ENCODE measurements at regions not wholly inside any gene's neighbourhood (a gene's known extent, or its start where the extent isn't known, plus 50 kb on each side); places are given as distances from the start of the nearest gene placed in this dataset.
"Not testable (repeated sequence)": the region's sequence is repeated elsewhere in the genome, so short reads cannot be mapped to it uniquely, and the experiment has no call there.

- DNase-seq (ENCODE audit: low read depth in 4 of 4, low spot score in 2 of 4) = not testable (repeated sequence)
Measured at GRCh38 chrY:7588176-7588575, 676.6 kb upstream of the AMELY start.

GRCh38 chrY:7562541-7562940 is 651.0 kb upstream of the AMELY start:
- DNase-seq (ENCODE audit: low read depth in 4 of 4, low spot score in 2 of 4) = no peak

GRCh38 chrY:7557675-7558074 is 646.1 kb upstream of the AMELY start:
- DNase-seq (ENCODE audit: low read depth in 4 of 4, low spot score in 2 of 4) = no peak

- no peak for DNase-seq (ENCODE audit: low read depth in 4 of 4, low spot score in 2 of 4)
Measured at GRCh38 chrY:7555006-7555405, 643.5 kb upstream of the AMELY start.

DNA sequence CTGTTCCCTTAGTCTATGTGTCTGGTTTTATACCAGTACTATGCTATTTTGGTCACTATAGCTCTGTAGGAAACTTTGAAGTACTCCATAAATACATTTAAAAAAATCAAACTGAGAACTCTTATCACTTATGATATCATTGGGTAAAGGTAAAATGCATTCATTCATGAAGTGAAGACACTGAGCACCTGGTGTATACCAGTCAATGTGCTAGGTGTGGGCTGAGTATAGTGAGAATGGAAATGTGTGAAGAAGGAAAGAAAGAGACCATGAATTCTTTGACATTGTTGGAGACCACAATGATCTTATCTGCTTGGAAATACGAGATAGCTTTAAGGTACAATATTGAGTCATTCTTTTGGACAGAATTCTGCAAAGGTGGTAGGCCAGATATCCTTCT is 633.5 kb upstream of the AMELY start:
- no peak for DNase-seq (ENCODE audit: low read depth in 4 of 4, low spot score in 2 of 4)

- DNase-seq (ENCODE audit: low read depth in 4 of 4, low spot score in 2 of 4) = no peak
Measured at GRCh38 chrY:7544172-7544770, 632.7 kb upstream of the AMELY start.

DNA sequence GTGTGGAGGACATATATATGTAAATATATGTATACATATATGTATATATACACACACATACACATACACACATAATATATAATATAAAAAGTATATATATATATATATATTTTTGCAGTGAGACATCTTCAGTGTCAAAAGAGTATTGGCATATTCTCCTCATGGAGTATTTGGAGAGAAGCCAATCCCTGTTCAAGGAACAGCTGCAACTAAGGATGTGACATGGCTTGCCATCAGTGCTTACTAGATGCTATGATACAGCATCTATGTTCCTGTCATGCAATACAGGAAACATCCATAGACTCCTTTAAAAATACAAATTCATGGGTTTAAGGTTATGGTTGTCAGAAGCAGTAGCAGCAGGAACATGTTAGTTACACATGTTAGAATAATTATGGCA is 632.0 kb upstream of the AMELY start:
- no peak for DNase-seq (ENCODE audit: low read depth in 4 of 4, low spot score in 2 of 4)

DNA sequence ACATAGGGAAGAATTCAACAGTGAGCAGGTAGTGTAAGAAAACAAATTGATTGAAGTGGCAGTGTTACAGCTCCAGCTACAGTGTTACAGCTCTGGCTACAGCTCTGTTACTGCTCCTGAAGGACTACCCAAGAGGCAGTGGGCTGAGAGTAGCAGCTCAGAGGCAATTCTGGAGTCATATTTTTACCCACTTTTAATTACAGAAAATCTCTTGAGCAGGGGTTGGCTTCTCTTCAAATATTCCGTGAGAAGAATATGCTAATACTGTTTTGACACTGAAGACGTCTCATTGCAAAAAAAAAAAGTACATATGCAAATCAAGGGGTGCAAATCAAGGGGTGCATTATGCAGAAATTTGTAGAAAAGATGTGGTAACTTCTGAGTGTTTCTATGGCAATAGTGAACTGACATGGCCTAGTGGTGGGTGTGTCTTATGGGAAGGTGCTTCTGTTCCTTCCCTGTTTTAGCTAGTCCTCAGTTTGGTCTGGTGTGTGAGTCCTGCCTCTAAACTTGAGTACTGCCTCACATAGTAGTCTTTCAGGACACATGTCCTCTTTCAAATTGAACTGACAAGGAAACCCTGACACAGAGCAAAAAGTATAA is 630.8 kb upstream of the AMELY start:
- DNase-seq (ENCODE audit: low read depth in 4 of 4, low spot score in 2 of 4) = no peak

GRCh38 chrY:7529396-7529795 is 617.8 kb upstream of the AMELY start:
- DNase-seq (ENCODE audit: low read depth in 4 of 4, low spot score in 2 of 4) = no peak

GRCh38 chrY:7527568-7527967 is 616.0 kb upstream of the AMELY start:
- DNase-seq (ENCODE audit: low read depth in 4 of 4, low spot score in 2 of 4) = not testable (repeated sequence)

GRCh38 chrY:7518387-7518786 is 606.8 kb upstream of the AMELY start:
- no peak for DNase-seq (ENCODE audit: low read depth in 4 of 4, low spot score in 2 of 4)

DNA sequence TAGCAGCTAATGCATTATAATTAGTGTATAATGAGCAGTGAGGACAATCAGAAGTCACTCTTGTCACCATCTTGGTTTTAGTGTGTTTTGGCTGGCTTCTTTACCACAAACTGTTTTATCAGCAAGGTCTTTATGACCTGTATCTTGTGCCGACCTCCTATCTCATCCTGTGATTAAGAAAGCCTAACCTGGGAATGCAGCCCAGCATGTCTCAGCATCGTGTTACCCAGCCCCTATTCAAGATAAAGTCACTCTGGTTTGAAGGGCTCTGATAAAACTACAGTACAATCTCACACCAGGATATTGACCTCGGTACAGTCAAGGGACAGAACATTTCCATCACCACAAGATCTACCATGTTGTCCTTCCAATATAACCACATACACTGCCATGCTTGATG is 604.7 kb upstream of the AMELY start:
- DNase-seq (ENCODE audit: low read depth in 4 of 4, low spot score in 2 of 4) = no peak

DNA sequence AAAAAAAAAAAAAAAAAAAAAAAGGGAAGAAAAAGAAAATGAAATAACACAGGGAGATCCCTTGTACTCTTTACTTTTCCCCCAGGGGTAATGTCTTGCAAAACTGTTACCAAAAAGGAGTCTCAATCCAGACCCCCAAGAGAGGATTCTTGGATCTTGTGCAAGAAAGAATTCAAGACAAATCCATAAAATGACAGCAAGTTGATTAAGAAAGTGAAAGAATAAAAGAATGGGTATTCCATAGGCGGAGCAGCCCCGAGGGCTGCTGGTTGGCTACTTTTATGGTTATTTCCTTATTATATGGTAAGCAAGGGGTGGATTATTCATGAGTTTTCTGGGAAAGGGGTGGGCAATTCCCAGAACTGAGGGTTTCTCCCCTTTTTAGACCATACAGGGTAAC is 604.3 kb upstream of the AMELY start:
- no peak for DNase-seq (ENCODE audit: low read depth in 4 of 4, low spot score in 2 of 4)

DNA sequence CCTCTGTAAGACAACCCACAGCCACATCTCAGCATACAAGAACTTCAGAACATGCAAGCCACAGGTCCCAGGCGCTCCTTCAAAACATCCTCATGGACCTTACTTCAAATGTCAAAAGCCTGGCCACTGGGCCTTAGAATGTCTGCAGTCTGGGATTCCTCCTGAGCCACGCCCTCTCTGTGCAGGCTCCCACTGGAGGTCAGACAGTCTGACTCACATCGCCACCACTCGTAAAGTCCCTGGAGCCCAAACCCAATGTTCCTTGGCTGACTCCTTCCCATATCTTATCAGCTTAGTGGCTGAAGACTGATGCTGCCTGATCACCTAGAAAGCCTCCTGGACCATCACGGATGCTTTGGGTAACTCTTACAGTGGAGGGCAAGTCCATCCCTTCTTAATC is 591.3 kb upstream of the AMELY start:
- no peak for DNase-seq (ENCODE audit: low read depth in 4 of 4, low spot score in 2 of 4)

DNA sequence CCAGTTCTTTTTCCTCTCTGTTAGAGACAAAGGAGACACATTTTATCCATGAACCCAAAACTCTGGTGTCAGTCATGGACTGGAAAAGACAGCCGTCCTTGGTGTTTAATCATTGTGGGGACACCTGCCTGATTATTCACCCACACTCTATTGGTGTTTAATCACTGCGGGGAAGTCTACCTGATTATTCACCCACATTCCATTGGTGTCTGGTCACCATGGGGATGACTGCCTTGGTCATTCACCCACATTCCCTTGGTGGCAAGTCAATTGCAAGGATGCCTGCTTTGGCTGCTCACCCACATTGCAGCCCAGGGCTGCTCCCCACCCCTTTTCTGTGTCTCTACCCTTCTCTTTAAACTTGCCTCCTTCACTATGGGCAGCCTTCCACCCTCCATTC is 589.7 kb upstream of the AMELY start:
- no peak for DNase-seq (ENCODE audit: low read depth in 4 of 4, low spot score in 2 of 4)

DNA sequence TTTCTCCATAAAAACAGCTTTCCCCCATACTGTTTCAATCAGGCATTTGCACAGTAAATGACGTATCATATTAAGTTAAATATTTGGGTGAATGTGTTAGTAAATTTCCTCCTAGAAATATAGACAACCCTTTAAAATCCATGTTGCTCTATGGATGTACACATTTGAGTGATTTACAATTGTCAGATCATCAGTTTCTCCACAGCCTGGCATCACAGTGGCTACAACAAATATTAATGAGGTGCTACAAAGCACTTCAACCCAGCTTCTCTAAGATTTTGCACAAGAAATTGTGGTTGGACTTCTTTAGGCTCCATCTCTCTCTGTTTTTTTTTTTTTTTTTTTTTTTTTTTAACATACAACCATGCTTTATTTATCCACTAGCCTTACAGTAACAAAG is 584.4 kb upstream of the AMELY start:
- DNase-seq (ENCODE audit: low read depth in 4 of 4, low spot score in 2 of 4) = no peak

- not testable (repeated sequence) for DNase-seq (ENCODE audit: low read depth in 4 of 4, low spot score in 2 of 4)
Measured at GRCh38 chrY:7484455-7485285, 573.1 kb upstream of the AMELY start.

DNA sequence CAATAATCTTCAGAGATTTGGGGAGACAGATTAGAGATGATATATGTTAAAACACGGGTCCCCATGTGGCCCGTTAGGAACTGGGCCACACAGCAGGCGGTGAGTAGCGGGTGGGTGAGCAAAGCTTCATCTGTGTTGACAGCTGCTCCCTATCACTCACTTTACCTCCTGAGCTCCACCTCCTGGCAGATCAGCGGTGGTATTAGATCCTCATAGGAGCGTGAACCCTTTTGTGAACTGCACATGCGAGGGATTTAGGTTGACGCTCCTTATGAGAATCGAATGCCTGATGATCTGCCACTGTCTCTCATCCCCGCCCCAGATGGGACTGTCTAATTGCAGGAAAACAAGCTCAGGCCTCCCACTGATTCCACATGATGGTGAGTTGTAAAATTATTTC is 560.4 kb upstream of the AMELY start:
- DNase-seq (ENCODE audit: low read depth in 4 of 4, low spot score in 2 of 4) = no peak

- no peak for DNase-seq (ENCODE audit: low read depth in 4 of 4, low spot score in 2 of 4)
Measured at GRCh38 chrY:7470037-7470436, 558.5 kb upstream of the AMELY start.

DNA sequence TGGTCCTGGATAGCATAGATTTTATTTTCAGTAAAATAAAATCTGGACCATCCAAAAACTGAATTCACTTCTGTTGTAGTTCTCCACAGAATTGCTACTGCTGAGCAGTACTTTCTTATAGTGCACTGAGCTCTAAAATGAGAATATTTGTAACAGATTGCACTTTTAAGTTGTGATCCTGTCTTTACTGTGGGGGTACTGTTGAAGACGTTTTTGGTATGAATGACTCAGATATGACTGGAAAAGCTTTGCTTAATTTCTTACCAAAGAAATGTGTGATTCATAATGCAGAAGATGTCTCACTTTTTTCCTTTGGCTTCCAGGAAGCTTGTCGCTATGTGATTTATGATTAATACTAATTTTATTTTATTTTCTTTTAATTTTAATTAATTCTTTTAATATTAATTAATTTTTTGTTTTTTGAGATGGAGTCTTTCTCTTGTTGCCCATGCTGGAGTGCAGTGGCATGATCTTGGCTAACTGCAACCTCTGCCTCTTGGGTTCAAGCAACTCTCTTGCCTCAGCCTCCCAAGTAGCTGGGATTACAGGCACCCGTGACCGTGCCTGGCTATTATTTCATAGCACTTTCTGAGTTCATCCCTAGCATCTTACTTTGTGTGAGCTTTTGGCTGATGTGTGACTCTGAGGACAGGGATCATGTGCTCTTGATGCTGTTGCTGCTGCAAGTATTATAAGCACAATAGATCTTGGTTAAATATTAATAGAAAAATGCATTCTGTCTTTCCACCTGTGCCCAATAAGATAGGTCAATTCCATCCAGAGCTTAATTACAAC is 557.6 kb upstream of the AMELY start:
- no peak for DNase-seq (ENCODE audit: low read depth in 4 of 4, low spot score in 2 of 4)

GRCh38 chrY:7467796-7468520 is 556.4 kb upstream of the AMELY start:
- DNase-seq (ENCODE audit: low read depth in 4 of 4, low spot score in 2 of 4) = no peak

All from left renal cortex interstitium (tissue), 4 donors.